Amygdala (tissue), 56 donors: ENCODE measurements at regions not wholly inside any gene's neighbourhood (a gene's known extent, or its start where the extent isn't known, plus 50 kb on each side); places are given as distances from the start of the nearest gene placed in this dataset.

ENCODE experiments used
- DNase-seq, 56 donors: peaks; one replicate each; lab custom pipeline; 2025; lab: John Stamatoyannopoulos, UW

DNA sequence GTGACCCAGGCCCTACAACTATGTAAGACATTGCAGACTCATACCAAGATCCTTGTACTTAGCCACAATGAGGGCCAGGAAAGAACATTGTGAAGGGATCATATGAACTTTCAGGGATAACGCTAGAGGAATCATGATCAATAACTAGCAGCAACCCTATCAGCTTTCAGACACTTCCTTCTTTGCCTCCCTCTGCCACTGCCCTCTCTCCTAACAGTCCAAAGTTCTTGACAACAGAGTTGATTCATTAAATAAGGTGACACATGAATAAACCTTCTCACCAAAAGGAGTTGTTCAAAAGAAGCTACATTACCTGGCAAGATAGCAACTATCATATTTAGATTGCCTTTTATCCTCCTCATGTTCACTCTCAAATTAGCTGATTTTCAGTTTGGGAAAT, 272.2 kb upstream of the DACH1 start:
- no peak for DNase-seq

DNA sequence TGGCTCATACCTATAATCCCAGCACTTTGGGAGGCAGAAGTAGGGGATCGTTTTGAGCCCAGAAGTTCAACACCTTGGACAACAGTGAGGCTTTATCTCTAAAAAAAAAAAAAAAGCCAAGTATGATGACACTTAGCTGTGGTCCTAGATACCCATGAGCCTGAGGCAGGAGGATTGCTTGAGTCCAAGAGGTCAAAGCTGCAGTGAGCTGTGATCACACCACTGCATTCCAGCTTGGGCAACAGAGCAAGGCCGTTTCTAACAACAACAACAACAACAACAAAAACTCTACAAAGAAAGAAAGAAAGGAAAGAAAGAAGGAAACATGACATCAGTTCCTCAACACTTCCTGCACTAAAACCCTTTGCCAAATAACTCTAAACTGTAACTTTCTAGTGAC, 265.1 kb upstream of the DACH1 start:
- no peak for DNase-seq

DNA sequence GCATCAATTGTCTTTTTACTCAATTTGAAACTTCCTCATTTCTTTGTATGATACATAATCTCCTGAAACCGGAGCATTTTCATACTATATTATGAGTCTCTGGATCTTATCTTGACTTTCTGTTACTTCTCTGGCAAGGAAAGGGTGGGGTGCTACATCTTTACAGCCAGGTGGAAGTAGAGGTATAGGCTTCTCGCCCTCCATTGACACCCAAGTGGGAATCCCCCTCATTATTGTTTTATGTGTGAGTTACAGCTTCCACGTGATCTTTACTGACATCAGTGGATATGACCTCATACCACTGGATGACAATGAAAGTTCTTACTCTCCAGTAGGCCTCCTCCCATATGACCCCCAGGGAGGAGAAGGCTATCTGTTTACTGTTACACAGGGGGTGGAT, 262.1 kb upstream of the DACH1 start:
- DNase-seq: no peak

DNA sequence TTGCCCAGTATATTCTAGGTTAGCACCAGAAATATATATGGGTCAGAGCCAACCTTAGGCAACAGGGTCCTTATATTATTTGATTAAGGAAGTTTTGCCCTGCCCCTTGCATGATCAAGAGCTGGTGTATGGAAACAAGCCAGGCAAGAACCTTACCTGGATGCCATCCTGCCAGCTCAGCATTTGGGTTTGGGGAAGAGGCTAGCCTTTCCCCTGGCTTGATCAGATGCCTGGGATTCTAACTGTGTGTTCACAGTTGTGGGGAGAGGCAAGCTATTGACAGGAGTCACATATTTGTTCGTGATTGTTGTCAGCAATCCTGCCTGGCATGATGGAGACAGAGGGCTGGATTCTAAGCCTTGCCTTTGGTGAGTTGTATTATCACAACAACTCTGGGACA, 260.0 kb upstream of the DACH1 start:
- DNase-seq: no peak

DNA sequence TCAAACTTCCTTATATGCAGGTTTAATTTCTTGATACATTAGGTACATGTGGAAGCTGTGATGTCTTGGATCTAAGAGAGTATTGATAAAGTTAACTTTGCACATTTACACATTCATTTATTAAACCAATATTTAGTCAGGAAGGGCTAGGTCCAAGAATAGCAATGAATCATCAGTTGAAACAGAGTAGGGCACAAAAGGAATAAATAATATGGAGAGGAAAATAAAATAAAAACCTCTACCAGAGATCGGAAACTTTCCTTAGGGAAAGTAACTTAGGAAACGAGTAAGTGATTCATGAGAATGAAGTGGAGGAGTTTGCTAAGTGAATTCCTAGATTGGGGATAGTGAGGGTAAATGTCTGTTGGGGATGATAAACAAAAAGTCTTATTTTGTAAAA, 259.4 kb upstream of the DACH1 start:
- DNase-seq: no peak

DNA sequence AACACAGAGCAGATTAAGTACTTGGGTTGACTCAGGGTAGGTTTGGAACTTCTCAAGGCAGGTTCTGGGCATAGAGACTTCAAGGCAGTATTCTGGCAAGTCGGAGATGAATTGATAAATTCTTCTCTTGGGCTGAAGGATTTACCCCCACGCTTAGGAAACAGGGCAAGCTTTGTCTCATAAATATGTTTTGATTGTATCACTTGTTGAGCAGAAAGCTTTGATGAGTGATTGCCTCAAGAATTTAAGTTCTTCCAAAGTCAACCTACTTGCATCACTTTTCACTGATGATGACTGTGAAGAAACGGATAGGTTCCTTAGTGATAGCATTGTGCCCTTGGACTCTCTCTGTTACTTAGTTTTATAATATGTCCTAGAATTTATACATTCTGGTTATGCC, 258.6 kb upstream of the DACH1 start:
- no peak for DNase-seq

DNA sequence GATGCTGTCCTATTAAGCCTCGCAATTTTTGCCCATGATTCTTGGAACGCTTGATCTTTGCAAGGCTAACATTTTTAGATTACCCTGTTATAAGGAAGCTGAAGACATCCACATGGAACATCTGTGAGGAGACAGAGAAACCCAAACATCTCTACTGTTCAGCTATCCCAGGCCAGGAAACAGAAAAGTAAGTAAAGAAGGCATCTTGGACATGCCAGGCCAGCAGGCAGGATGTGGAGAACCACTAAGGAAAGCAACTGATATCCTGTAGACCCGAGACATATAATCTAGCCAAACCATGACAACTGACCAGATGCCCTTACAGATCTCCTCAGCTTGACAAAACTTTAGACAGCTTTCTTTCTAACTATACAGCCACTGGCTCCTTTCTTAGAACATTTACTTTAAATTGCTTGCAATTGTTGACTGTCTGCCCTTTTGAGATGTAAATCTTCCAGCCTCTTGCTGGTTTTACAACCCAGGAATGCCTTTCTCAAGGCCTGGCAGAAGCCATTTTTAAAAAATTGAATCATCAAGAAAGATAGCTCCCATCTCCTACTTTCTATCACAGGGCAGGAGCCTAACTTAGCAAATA, 255.8 kb upstream of the DACH1 start:
- DNase-seq: no peak

DNA sequence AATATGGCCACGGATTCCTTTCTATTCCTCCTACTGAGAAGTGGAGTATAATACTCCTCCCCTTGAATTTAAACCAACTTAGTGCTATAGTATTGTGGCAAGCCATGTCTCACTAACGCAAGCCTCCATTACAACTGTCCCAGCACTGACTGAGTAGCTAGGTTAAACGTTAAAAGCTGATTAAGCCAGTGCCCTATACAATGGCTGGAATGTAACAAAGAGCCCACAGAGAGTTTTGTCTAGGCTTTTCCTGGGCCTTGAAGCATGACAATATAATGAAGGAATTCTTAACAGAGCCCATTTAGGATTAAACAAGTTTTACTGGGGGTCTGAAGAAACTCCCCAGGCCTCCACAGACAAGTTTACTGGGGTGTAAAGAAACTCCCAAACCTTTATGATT, 254.5 kb upstream of the DACH1 start:
- DNase-seq: no peak

DNA sequence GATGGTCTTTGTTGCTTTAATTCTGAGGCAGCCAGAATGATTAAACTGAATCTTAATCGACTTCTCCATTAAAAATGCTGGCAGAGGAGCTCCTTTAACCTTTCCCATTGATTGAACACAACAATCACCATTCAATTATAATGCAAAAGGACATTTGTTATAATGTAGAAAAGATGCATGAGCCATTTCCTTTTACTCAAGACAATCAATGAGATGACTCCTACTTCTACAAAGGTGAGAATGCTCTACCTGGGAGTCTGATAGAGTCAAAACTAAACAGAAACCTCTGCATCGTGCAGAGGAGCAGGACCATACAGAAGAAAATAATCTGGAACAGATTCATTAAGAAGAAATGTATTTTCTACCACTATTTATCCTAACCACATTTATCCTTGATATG, 253.6 kb upstream of the DACH1 start:
- no peak for DNase-seq

DNA sequence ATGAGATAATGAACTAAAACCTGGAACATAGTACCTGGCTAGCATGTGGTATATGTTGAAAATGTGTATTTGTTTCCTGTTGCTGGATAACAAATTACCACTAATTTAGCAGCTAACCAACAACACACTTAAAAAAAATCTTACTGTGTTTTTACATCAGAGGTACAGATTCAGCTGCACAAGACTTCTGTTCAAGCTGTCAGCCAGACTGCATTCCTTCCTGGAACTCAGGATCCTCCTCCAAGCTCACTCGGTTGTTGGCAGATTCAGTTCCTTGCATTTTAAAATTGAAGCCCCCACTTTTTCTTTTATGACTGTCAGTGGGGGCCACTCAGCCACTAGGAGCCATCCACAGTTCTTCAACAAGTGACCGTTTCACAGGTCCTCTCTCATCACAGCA, 246.9 kb upstream of the DACH1 start:
- DNase-seq: no peak

DNA sequence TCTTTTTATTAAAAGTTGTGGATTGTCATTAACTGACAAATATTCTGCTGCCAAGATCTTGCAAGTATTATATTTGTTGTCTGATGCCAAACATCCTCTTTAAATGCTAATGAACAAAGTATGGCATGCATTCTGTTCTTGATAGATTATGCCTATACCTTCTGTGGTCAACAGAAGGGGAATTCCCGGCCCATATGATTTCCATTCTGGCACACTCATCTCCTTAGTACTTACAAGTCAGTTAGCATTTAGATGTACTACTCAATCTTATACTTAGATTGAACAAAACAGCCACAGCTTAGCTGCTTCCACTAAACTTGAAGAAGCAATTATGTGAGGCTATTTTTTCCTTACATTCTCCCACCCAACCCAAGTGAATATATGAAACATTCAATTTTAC, 246.1 kb upstream of the DACH1 start:
- no peak for DNase-seq

DNA sequence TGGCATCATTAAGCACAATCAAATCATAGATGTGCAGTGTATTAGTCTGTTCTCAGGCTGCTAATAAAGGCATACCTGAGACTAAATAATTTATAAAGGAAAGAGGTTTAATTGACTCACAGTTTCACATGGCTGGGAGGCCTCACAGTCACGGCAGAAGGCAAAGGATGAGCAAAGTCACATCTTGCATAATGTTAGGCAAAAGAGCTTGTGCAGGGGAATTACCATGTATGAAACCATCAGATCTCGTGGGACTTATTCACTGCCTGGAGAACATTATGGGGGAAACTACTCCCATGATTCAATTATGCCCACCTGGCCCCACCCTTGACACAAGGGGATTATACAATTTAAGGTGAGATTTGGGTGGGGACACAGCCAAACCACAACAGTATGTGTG, 245.2 kb upstream of the DACH1 start:
- no peak for DNase-seq

DNA sequence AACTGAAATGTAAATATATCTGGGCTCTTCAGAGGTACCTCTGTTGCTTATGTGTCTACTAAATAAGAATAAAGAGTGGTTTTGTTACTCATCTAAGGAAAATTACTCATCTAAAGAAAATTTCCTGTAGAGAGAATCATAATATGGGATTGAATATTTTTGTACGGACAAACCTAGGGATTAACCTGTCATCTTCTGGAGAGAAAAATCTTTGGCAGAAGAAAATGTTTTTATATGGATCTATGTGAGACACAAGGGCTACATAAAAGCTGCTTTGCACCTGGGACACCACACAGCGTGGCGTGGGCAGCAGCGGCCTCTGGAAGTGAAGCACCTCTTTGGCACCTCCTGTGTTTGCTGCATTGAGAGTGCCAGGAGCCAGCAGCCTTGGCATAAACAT, 242.9 kb upstream of the DACH1 start:
- DNase-seq: no peak

DNA sequence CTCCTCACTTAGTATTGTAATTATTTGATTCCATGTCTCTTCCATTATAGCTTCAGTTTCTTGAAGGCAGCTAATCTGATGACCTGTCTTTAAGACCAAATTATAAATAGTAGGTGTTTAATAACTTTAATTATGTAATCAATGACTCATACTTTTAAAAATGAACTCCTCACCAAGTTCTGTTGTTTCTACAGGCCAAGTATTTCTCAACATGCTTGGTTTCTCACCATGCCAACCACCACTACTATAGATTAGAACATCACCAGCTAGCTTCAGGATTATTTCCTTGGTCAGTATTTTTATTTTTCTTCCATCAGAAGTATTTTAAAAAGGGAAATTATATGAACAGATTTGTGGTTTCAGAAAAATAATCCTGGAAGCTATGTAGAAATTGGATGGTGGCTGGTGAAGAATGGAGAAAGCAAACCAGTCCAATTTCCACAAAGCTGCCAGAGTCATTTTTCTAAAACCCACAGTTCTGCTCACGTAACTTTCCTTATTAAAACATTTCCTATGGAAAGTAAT, 237.7 kb upstream of the DACH1 start:
- no peak for DNase-seq

DNA sequence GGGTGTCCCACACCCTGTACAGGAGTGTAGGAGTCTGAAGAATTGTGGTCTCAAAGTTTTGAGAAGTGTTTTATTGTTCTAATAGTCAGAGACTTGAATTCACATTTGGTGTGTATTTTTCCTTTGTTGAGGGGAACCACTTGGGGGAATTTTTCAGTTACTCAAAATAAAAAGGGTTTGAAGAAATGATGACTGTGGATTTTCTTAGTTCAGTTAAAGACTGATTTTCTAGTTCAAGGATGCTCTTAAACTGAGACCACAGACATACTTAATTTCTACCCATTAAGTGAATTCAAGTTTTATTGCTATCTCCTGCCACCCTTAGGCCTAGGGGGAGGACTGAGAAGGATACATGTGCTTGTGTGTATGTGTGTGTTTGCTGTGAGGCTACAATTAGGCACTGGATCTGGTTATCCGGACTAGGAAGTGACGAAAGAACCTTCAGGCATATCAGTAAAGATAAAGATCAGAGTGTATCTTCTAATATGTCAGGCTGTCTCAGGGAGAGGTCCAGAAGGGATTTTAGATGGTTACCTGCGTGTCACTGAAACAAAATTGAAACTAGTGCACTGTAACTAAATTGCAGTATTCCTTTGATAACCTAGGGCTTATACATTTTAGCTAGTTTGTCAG, 234.9 kb upstream of the DACH1 start:
- DNase-seq: no peak

DNA sequence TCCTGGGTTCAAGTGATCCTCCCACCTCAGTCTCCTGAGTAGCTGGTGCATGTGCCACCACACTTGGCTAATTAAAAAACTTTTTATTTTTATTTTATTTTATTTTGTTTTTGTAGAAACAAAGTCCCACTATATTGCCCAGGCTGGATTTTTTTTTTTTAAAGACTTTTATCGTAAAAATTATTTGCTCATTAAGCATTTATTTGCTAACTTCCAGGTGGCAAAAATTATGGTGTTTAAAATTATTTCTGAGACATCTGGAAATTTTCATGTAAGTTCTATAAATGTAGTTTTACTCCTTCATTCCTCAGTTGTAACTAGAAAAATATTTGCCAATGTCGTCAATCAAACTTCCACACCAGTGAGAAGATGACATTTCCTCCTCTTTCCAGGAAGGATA, 233.3 kb upstream of the DACH1 start:
- DNase-seq: no peak

DNA sequence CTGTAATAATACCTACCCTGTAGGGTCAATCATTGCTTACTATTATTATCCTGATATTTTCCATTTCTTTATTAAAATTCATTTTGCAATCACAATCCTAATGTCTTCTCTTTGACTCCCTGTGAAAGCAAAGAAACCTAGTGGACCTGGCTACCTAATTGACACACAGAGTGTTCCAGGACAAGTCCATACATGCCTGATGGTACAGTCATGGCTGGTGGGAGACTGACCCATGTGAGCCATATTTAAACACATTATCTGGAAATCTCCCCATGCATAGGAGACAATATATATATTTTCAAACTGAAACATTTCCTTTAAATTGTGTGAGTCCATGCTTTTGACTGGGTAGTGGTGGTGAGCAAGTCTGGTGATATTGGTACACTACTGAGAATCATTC, 230.6 kb upstream of the DACH1 start:
- no peak for DNase-seq

DNA sequence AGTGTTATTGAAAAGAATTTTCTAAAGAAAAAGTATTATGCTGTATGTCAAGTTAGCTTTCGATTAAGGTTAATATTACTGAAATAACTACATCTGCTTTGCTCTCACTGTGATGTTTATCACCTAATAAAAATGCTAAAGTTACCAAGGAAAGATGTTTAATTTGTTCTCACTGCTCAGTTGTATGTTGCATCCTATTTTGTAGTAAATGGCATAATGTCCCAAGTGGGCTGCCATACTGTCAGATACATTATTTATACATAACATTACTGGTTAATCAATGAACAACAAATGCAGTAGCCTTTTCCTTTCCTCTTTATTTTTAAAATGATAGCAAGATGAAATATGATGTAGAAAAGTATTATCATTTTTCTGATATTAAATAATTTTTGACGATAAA, 226.3 kb upstream of the DACH1 start:
- no peak for DNase-seq

DNA sequence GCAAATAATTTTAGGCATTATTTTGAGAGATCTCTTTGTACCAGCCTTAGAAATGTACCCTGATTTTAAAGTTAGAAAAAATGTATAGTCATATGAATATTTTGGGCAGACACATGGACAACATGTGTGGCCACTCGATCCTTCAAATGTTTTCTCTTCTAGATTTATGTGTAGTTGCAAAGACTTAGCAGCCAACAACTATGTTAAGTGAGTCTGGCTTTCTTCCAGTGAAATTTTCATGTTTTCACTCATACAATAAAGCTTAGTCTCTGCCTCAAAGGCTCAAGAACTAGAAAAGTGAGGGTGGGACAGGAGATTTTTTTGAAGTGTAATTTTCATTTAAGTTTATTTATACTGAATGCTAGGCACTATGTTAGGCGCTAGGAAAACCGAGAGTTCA, 207.7 kb upstream of the DACH1 start:
- no peak for DNase-seq

DNA sequence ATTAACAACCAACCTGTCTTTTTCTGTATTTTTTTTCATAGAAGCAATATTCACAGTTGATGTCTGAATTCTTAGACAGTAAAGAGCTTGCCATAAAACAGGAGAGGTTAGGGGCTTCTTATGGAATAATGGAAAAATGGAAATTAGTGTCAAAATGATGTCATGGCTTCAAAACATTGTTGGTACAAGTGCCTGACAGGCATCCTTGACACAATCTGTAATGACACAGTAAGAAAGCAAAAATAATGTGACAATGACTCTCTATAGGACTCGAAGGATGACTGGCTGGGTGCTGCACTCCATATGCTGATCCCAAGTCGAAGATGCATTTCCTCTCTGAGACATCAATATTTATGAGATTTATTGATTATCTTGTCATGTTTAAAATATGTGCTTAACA, 205.3 kb upstream of the DACH1 start:
- no peak for DNase-seq

DNA sequence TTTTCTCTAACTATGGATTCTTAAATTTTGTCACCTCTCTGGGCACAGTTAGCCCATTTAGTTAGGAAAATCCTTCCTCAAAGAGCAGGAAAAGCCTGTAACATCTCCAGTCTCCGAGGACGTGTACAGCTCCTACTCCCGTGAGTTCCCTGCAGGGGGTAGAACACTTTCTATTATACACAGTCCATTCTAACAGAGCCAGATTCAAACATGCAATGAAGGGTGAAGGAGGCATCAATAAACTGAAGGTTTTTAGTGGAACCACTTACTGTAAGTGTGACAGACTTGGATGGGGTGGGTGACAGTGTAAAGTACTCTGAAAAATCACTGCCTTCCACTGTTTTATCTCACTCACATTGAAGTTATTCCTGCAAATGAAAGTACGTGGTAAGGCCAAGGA, 204.7 kb upstream of the DACH1 start:
- no peak for DNase-seq

DNA sequence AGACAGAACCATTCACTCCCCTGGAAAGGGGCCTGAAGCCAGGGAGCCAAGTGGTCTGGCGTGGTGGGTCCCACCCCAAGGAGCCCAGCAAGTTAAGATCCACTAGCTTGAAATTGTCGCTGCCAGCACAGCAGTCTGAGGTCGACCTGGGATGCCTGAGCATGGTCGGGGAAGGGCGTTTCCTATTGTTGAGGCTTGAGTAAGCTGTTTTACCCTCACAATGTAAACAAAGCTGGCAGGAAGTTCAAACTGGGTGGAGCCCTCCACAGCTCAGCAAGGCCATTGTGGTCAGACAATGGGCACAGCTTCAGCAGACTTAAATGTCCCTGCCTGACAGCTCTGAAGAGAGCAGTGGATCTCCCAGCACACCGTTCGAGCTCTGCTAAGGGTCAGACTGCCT, 195.6 kb upstream of the DACH1 start:
- no peak for DNase-seq

DNA sequence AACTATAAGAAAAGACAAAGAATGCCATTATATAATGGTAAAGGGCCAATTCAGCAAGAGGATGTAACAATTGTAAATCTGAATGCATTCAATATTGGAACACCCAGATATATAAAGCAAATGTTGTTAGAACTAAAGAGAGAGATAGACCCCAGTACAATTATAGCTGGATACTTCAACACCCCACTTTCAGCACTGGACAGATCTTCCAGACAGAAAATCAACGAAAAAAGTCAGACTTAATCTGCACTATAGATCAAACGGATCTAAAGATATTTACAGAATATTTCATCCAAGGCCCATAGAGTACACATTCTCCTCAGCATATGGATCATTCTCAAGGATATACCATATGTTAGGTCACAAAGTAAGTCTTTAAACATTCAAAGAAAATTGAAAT, 194.6 kb upstream of the DACH1 start:
- no peak for DNase-seq
